ENCODE measurements at regions not wholly inside any gene's neighbourhood (a gene's known extent, or its start where the extent isn't known, plus 50 kb on each side); places are given as distances from the start of the nearest gene placed in this dataset.

DNA sequence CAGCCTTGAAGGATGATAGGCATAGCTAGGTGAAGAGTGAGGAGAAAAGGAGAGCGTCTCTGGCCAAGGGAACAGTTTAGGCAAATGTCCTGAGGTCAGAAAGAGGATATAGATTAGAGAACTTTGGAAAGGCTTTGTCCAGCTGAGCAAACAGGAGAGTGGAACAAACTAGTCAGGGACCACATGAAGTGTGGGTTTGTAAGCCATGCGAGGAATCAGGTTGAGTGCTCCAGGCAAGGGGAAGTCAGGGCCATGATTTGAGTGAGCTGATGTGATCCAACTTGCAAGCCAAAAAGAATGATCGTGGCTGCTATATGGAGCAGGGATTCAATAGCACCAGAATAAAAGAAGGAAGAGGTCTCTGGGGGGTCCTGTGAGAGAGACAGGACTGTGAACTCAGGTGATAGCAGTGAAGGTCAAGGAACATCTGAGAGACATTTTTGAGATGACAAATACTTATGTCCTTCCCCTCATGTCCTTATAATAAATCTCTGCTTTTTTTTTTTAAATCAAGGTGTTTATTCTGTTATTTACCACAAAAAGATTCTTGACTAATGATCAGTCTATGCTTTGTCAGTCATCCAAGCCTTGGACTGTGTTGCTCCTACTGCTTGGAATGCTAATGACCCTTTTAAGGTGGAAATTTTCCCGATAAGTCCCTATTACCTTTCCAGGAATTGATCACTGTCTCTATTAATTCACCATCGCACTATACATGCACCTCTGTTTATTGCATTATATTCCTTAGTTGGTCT, 472.6 kb downstream of the TXNL1 start:
- DNase-seq (ENCODE audit: low spot score), result no peak
- no peak for TF ChIP-seq CTCF (IDR thresholded peaks at IDR 0.05; ENCODE audit: extremely low read depth, missing control alignments)

- no peak for DNase-seq (ENCODE audit: low spot score)
- TF ChIP-seq CTCF (IDR thresholded peaks at IDR 0.05; ENCODE audit: extremely low read depth, missing control alignments), result no peak
These were observed 475.8 kb downstream of the TXNL1 start for GRCh38 chr18:56162311-56163265.

DNA sequence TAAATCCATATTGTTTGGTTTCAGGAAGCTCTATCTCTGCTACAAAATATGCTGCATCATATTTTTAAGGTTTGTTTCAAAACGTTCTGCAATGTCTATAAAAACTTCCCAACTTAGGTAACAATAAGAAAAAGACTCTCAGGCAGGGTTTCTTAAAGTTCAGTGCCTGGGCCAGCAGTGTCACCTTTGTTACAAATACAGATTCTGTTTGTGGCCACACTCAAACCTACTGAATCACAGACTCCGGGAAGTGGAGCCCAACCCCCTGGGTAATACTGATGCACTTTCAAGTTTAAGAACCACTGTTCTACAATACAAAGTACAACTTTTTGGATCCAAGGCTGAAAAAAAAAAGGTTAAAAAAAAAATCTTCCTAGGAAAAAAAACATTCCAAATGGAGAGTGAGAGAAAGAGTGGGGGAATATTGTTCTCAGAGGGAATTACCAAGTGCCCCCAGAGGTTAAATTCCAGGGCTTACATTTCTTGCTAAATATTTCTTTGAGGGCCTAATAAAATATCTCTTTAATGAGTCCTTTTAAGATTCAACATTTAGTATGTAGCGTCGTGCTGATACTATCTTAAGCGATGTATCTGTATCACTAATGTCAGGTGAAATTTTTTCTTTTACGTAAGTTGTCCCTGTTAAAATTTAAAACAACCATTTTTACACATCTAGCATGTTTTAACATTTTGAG, 476.7 kb downstream of the TXNL1 start:
- no peak for TF ChIP-seq CTCF (IDR thresholded peaks at IDR 0.05; ENCODE audit: extremely low read depth, missing control alignments)
- no peak for DNase-seq (ENCODE audit: low spot score)

DNA sequence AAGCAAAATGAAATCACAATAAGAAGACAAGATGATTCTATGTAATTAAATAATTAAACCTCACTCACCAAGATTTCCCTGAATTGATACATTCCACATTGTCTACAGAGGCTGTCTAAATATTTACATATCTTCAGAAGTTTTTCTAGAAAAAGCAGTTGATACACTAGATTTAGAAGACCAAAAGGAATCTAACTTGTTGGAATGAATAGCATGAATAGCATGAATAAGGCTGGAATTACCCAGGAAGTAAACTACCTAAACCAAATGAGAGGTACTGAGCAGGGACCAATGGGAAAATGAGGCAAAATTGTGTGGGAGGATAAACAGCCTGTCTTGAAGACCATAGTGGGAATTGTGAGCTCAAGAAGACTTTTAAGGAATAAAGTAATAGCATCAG, 479.7 kb downstream of the TXNL1 start:
- no peak for DNase-seq (ENCODE audit: low spot score)
- no peak for TF ChIP-seq CTCF (IDR thresholded peaks at IDR 0.05; ENCODE audit: extremely low read depth, missing control alignments)

- no peak for TF ChIP-seq CTCF (IDR thresholded peaks at IDR 0.05; ENCODE audit: extremely low read depth, missing control alignments)
- no peak for DNase-seq (ENCODE audit: low spot score)
These were observed 480.9 kb downstream of the TXNL1 start for GRCh38 chr18:56157541-56157940.

- TF ChIP-seq CTCF (IDR thresholded peaks at IDR 0.05; ENCODE audit: extremely low read depth, missing control alignments), result no peak
- no peak for DNase-seq (ENCODE audit: low spot score)
These were observed 485.7 kb downstream of the TXNL1 start for GRCh38 chr18:56152551-56153310.
